Stimulated activated CD8-positive, alpha-beta memory T cell treated with anti-CD3 and anti-CD28 coated beads, Interleukin-7, amount 100 ng/mL, for 48 hours (primary cell): ENCODE measurements at regions not wholly inside any gene's neighbourhood (a gene's known extent, or its start where the extent isn't known, plus 50 kb on each side); places are given as distances from the start of the nearest gene placed in this dataset.
"Not testable (repeated sequence)": the region's sequence is repeated elsewhere in the genome, so short reads cannot be mapped to it uniquely, and the experiment has no call there.

Source experiments
- DNase-seq, 2 donors: peaks; one replicate each; pipeline ENCODE4 v3.0.0-alpha.2; 2020; ENCODE audit warnings: low read depth in 1 of 2; ENCODE audit errors: extremely low read depth in 1 of 2

DNA sequence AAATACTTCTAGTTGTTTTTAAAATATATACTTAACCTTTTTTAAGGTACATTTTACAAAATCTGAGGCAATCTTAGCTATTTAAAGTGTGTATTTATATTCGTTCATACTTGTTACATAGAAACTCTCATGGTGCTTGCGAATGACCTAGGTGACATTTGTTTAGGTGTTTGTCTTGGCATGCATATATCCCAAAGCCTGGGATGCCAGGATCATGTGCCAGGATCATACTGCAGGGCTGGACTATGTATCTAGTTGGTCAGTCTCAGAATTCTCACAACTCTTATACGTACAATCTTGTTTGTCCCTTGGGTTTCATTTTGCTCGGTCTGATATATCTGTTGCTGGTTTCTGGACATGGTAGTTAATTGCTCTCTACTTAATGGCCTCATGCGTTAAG lies 109.9 kb upstream of the WIPF3 start:
- not testable (repeated sequence) for DNase-seq

GRCh38 chr7:29699723-29700122 lies 106.6 kb upstream of the WIPF3 start:
- not testable (repeated sequence) for DNase-seq

GRCh38 chr7:29701540-29701939 lies 104.8 kb upstream of the WIPF3 start:
- not testable (repeated sequence) for DNase-seq

- not testable (repeated sequence) for DNase-seq
Measured at GRCh38 chr7:29703830-29704229, 102.5 kb upstream of the WIPF3 start.

DNA sequence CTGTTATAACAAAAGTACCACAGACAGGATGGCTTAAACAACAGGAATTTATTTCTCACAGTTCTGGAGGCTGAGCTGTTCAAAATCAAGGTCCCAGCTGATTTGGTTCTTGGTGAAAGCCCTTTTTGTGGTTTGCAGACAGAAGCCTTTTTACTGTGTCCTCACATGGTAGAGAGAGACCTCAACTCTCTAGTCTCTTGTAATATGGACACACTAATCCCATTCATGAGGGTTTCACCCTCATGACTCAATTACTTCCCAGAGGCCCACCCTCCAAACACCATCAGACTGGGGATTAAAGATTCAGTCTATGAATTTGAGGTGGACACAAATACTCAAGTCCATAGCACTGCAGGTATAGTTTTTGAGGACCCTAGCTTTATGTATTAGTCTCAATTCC lies 97.3 kb upstream of the WIPF3 start:
- not testable (repeated sequence) for DNase-seq

GRCh38 chr7:29723127-29723526 lies 83.2 kb upstream of the WIPF3 start:
- not testable (repeated sequence) for DNase-seq

DNA sequence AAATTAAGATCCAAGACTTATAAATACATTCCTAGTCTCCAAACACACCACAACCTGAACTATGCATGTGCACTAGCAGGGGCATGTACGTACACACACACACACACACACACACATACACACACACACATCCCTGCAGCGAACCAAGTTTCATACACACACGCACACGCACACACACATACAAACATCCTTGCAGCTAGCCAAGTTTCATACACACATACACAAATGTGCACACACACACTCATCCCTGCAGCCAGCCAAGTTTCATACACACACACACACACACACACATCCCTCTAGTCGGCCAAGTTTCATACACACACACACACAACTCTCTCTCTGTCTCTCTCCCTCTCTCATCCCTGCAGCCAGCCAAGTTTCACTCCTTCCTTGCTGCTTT lies 82.7 kb upstream of the WIPF3 start:
- DNase-seq, result no peak

DNA sequence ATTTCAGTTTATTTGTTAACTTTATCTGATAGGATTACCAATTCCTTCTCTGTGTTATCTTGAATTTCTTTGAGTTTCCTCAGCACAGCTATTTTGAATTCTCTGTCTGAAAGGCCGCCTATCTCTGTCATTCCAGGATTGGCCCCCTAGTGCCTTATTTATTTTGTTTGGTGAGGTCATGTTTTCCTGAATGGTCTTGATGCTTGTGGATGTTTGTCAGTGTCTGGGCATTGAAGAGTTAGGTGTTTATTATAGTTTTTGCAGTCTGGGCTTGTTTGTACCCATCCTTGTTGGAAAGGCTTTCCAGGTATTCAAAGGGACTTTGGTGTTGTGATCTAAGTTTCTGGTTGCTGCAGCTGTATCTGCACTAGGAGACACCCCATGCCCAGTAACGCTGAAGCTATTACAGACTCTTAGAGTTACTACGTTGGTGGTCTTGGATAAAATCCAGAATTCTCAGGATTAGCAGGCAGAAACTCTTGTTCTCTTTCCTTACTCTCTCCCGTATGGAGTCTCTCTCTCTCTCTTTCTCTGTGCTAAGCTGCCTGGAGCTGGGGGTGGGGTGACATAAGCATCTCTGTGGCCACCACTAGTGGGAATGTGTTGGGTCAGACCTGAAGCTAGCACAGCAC lies 76.7 kb upstream of the WIPF3 start:
- not testable (repeated sequence) for DNase-seq

DNA sequence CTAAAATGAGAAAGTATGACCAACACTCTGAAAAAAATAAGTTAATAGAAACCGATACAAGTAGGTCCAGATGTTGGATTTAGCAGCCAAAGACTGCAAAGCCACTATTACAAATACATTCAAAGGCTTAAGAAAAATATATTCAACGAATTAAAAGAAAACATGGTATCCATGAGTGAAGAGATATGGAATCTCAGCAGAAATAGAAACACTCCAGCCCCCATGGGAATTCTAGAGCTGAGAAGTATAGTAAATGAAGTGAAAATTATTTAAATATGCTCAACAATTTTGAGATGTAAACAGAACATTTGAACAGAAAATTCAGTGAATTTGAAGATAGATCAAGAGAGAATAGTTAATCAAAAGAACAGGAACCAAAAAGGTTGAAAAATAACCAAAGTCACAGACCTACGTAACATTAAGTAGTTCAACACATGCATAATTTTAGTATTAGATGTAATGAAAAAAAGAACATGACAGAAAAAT lies 72.0 kb upstream of the WIPF3 start:
- DNase-seq, result no peak

- DNase-seq, result not testable (repeated sequence)
Measured at GRCh38 chr7:29747645-29748245, 58.6 kb upstream of the WIPF3 start.

- DNase-seq, result no peak
Measured at GRCh38 chr7:29748286-29749099, 57.8 kb upstream of the WIPF3 start.

DNA sequence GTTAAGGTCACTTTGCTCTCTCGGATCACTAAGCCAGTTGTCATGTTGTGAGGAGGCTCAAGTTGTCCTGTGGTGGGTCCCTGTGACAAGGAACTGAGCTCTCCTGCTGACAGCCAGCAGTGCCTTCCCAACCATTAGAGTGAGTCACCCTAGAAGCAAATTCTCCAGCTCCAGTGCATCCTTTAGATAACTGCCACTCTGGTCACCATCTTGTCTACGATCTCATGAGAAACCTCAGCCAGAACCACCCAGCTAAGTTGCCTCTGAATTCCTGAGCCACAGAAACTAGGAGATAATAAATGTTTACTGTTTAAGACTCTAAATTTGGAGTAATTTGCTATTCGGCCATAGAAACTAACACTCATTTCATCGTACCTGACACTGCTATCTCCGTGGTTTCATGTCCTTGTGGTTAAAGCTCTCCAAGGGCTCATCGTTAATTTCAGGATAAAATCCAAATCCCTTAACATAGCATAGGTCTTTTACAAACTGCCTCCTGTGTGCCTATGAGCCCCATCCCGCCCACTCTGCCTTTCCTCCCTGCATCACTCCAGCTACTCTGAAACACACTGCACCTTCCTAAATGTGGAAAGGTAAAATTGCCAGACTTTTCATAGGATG lies 56.5 kb upstream of the WIPF3 start:
- DNase-seq, result no peak

GRCh38 chr7:29750373-29750940 lies 55.9 kb upstream of the WIPF3 start:
- not testable (repeated sequence) for DNase-seq

- not testable (repeated sequence) for DNase-seq
Measured at GRCh38 chr7:29751012-29751411, 55.3 kb upstream of the WIPF3 start.

DNA sequence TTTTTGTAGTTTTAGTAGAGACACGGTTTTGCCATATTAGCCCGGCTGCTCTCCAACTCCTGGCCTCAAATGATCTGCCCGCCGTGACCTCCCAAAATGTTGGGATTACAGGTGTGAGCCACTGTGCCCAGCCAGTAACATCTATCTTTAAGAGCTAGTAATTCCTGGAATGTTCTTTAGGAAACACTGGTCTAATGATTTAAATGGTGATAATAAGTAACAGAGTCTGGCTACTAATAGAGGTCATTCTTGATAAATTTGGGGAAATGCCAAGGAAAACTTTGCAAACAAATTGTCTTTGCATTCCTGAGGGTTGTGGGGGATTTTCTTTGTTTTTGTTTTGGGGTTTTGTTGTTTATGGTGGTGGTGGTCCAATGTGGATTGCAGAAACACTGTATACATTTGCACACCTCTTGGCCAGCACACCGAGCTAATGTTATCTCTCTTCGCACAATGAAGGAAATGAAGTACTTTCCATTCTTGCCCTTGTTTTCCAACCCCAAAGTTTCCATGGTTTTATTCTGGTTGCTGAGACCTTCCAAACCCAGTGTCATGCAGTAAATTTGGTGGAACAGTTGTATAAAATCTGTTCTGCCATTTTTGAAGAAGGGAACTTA lies 51.3 kb upstream of the WIPF3 start:
- DNase-seq, result no peak
